ENCODE measurements at regions not wholly inside any gene's neighbourhood (a gene's known extent, or its start where the extent isn't known, plus 50 kb on each side); places are given as distances from the start of the nearest gene placed in this dataset.

DNA sequence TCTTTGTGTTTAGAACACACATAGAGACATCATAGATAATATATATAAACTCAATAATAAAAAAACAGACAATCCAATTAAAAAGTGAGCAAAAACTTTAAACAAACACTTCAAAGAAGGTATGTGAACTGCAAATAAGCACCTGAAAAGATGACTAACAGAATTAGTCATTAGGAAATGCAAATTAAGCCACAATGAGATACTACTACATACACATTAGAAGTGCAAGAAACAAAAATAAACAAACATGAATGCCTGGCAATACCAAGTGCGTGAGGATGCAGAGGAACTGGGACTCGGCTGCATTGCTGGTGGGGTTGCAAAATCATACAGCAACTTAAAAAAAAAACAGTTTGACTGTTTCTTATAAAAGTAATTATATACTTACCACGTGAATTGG lies 799.0 kb downstream of the KCNJ2 start:
- H3K4me1 ChIP-seq (ENCODE audit: control insufficient read depth in 4 of 4, insufficient read depth in 4 of 4, low read length in 3 of 4) = no peaks in the 10 kb centered on the region
- no peak for DNase-seq (ENCODE audit: low spot score)

DNA sequence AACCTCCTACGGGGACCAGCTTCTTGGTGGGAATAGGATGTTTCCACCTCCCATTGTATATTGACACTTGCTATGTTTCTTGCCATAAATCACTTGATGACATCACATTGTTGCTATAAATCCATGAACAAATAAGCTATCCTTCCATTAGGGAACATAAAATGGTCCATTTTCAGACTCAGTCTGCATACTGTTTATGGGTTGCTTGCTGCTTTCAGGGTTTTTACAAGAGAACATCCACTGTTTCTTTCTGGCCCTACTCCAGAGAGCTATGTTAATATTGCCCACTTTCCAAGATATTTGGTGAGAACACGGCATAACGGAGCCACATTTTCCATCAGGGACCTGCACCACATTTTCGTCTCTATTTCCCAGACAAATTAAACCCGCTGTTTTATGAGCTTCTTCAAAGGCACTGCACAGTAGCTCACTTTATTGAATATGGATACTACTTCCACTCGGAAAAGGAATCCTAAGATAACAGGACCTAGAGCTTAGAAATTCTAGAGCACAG lies 800.2 kb downstream of the KCNJ2 start:
- Histone ChIP-seq H3K9ac (ENCODE audit: low read depth in 1 of 2, low read length in 2 of 2) (no peak overlapping the region), H3K27ac (ENCODE audit: low read depth in 1 of 2, low read length in 2 of 2) (no peak overlapping the region), H3K4me3 (ENCODE audit: low read depth in 1 of 3, low read length in 3 of 3) (no peak overlapping the region), H3K36me3 (ENCODE audit: control insufficient read depth in 4 of 4, insufficient read depth in 3 of 4, low read depth in 1 of 4, low read length in 3 of 4) (no peaks in the 10 kb centered on the region), H3K27me3 (ENCODE audit: control insufficient read depth in 4 of 4, insufficient read depth in 4 of 4, low read length in 3 of 4) (no peaks in the 10 kb centered on the region), H3K4me1 (ENCODE audit: control insufficient read depth in 4 of 4, insufficient read depth in 4 of 4, low read length in 3 of 4) (no peaks in the 10 kb centered on the region), H3K9me3 (ENCODE audit: control insufficient read depth in 4 of 4, low read length in 3 of 4) (peaks cover 0 to 3% (median under 1%) of the 10 kb centered on the region in 4 donors)
- 88% methylated on average over 6 of the region's 6 CpGs for WGBS
- TF ChIP-seq HNF4A (conservative IDR thresholded peaks at IDR 0.05) (no peak), FOXA2 (IDR thresholded peaks at IDR 0.05) (no peak), RAD21 (IDR thresholded peaks at IDR 0.05) (no peak), YY1 (IDR thresholded peaks at IDR 0.05) (no peak), EGR1 (IDR thresholded peaks at IDR 0.05; ENCODE audit: low read depth in 2 of 2) (no peak), FOXA1 (IDR thresholded peaks at IDR 0.05) (no peak), TAF1 (conservative IDR thresholded peaks at IDR 0.05) (no peak), NR2F2 (IDR thresholded peaks at IDR 0.05) (no peak), HNF4G (IDR thresholded peaks at IDR 0.05) (no peak), RXRA (IDR thresholded peaks at IDR 0.05) (no peak), JUND (IDR thresholded peaks at IDR 0.05) (no peak)
- TF ChIP-seq, protein P1, sequence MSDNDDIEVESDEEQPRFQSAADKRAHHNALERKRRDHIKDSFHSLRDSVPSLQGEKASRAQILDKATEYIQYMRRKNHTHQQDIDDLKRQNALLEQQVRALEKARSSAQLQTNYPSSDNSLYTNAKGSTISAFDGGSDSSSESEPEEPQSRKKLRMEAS (IDR thresholded peaks at IDR 0.05) = no peak
- TF ChIP-seq, protein P2, sequence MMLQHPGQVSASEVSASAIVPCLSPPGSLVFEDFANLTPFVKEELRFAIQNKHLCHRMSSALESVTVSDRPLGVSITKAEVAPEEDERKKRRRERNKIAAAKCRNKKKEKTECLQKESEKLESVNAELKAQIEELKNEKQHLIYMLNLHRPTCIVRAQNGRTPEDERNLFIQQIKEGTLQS (IDR thresholded peaks at IDR 0.05) = no peak
- TF ChIP-seq, protein P3, sequence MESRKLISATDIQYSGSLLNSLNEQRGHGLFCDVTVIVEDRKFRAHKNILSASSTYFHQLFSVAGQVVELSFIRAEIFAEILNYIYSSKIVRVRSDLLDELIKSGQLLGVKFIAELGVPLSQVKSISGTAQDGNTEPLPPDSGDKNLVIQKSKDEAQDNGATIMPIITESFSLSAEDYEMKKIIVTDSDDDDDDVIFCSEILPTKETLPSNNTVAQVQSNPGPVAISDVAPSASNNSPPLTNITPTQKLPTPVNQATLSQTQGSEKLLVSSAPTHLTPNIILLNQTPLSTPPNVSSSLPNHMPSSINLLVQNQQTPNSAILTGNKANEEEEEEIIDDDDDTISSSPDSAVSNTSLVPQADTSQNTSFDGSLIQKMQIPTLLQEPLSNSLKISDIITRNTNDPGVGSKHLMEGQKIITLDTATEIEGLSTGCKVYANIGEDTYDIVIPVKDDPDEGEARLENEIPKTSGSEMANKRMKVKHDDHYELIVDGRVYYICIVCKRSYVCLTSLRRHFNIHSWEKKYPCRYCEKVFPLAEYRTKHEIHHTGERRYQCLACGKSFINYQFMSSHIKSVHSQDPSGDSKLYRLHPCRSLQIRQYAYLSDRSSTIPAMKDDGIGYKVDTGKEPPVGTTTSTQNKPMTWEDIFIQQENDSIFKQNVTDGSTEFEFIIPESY (IDR thresholded peaks at IDR 0.05) = no peak
- TF ChIP-seq, protein P4, sequence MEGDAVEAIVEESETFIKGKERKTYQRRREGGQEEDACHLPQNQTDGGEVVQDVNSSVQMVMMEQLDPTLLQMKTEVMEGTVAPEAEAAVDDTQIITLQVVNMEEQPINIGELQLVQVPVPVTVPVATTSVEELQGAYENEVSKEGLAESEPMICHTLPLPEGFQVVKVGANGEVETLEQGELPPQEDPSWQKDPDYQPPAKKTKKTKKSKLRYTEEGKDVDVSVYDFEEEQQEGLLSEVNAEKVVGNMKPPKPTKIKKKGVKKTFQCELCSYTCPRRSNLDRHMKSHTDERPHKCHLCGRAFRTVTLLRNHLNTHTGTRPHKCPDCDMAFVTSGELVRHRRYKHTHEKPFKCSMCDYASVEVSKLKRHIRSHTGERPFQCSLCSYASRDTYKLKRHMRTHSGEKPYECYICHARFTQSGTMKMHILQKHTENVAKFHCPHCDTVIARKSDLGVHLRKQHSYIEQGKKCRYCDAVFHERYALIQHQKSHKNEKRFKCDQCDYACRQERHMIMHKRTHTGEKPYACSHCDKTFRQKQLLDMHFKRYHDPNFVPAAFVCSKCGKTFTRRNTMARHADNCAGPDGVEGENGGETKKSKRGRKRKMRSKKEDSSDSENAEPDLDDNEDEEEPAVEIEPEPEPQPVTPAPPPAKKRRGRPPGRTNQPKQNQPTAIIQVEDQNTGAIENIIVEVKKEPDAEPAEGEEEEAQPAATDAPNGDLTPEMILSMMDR (IDR thresholded peaks at IDR 0.05; ENCODE audit: low read depth, low read length, missing input control) = no peak
- no peak for DNase-seq (ENCODE audit: low spot score)

More for the DNA sequence above, 799.0 kb downstream of the KCNJ2 start:
- TF ChIP-seq, protein P2 (IDR thresholded peaks at IDR 0.05) = no peak
- TF ChIP-seq HNF4G (IDR thresholded peaks at IDR 0.05) (no peak), FOXA2 (IDR thresholded peaks at IDR 0.05) (no peak), SP1 (IDR thresholded peaks at IDR 0.05) (no peak), NR2F2 (IDR thresholded peaks at IDR 0.05) (no peak), FOXA1 (IDR thresholded peaks at IDR 0.05) (no peak), GABPA (IDR thresholded peaks at IDR 0.05 in 1 of 2, conservative IDR thresholded peaks at IDR 0.05 in 1 of 2) (no peak), RAD21 (IDR thresholded peaks at IDR 0.05) (no peak), YY1 (IDR thresholded peaks at IDR 0.05) (no peak), TAF1 (conservative IDR thresholded peaks at IDR 0.05) (no peak), RXRA (IDR thresholded peaks at IDR 0.05) (no peak), EGR1 (IDR thresholded peaks at IDR 0.05; ENCODE audit: low read depth in 2 of 2) (no peak), HNF4A (conservative IDR thresholded peaks at IDR 0.05) (no peak), JUND (IDR thresholded peaks at IDR 0.05) (no peak)
- TF ChIP-seq, protein P5, sequence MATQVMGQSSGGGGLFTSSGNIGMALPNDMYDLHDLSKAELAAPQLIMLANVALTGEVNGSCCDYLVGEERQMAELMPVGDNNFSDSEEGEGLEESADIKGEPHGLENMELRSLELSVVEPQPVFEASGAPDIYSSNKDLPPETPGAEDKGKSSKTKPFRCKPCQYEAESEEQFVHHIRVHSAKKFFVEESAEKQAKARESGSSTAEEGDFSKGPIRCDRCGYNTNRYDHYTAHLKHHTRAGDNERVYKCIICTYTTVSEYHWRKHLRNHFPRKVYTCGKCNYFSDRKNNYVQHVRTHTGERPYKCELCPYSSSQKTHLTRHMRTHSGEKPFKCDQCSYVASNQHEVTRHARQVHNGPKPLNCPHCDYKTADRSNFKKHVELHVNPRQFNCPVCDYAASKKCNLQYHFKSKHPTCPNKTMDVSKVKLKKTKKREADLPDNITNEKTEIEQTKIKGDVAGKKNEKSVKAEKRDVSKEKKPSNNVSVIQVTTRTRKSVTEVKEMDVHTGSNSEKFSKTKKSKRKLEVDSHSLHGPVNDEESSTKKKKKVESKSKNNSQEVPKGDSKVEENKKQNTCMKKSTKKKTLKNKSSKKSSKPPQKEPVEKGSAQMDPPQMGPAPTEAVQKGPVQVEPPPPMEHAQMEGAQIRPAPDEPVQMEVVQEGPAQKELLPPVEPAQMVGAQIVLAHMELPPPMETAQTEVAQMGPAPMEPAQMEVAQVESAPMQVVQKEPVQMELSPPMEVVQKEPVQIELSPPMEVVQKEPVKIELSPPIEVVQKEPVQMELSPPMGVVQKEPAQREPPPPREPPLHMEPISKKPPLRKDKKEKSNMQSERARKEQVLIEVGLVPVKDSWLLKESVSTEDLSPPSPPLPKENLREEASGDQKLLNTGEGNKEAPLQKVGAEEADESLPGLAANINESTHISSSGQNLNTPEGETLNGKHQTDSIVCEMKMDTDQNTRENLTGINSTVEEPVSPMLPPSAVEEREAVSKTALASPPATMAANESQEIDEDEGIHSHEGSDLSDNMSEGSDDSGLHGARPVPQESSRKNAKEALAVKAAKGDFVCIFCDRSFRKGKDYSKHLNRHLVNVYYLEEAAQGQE (IDR thresholded peaks at IDR 0.05) = no peak
- TF ChIP-seq, protein P3 (IDR thresholded peaks at IDR 0.05) = no peak
- H3K9me3 ChIP-seq (ENCODE audit: control insufficient read depth in 4 of 4, low read length in 3 of 4) = peaks cover 0 to 3% (median under 1%) of the 10 kb centered on the region in 4 donors
- no peak overlapping the region for H3K9ac ChIP-seq (ENCODE audit: low read depth in 1 of 2, low read length in 2 of 2)
- WGBS = 80% methylated on average over 3 of the region's 3 CpGs
- no peaks in the 10 kb centered on the region for H3K27me3 ChIP-seq (ENCODE audit: control insufficient read depth in 4 of 4, insufficient read depth in 4 of 4, low read length in 3 of 4)
- no peak overlapping the region for H3K27ac ChIP-seq (ENCODE audit: low read depth in 1 of 2, low read length in 2 of 2)
- H3K4me3 ChIP-seq (ENCODE audit: low read depth in 1 of 3, low read length in 3 of 3) = no peak overlapping the region
- H3K36me3 ChIP-seq (ENCODE audit: control insufficient read depth in 4 of 4, insufficient read depth in 3 of 4, low read depth in 1 of 4, low read length in 3 of 4) = no peaks in the 10 kb centered on the region

Data from liver (tissue), 8 donors.